GM04504 (cell line): ENCODE measurements at regions not wholly inside any gene's neighbourhood (a gene's known extent, or its start where the extent isn't known, plus 50 kb on each side); places are given as distances from the start of the nearest gene placed in this dataset.

Source experiments
- DNase-seq: peaks from one replicate; pipeline ENCODE4 v3.0.0-alpha.2; 2012; ENCODE audit warnings: low read depth

DNA sequence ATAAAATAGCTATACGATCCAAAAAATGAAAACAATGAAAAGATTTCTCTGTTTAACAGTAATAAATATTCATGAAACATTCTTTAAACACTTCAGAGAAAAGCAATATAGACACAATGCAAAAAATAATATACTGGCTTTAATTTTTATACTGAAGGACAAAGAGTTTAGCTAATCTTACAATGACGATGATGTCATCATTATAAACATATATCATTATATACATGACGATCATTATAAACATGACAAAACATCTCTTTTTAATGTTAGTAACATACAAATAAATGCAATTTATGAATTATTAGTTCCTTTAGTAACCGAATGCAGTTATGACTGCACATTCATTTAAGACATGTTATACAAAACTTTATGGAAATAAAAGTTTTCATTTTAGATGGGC lies 1434.6 kb downstream of the PCDH18 start:
- no peak for DNase-seq

DNA sequence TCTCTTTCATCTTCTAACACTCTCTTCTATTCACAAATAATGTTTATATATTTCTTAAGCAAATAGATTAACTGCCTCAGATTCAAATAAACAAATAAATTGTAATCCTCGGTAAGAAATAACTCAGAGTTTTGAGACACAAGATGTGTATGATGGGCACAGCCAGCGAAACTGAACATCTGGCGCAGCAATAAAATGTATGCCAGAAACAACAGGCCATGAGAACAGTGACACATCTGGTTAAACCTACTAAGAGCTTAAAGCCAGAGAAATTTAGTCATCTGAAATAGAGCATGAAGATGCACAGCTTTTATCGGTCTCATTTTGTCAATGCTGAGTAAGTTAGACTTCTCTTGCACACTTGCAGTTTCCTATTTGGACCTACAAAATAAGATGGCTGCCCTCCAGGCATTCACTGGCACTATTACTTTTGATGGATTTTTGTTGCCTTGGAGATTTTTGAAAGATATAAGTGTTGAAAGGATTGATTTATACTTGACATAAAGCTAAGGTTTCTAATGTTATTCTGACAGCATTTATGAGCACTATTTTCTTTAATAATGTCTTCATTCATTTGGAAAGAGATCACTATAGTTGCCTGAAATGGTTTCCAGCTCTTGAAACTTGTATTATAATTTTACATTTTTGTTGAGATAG lies 1444.0 kb downstream of the PCDH18 start:
- DNase-seq = no peak

GRCh38 chr4:136078976-136079375 lies 1453.3 kb downstream of the PCDH18 start:
- DNase-seq = no peak

GRCh38 chr4:136056748-136057147 lies 1475.5 kb downstream of the PCDH18 start:
- DNase-seq = no peak

DNA sequence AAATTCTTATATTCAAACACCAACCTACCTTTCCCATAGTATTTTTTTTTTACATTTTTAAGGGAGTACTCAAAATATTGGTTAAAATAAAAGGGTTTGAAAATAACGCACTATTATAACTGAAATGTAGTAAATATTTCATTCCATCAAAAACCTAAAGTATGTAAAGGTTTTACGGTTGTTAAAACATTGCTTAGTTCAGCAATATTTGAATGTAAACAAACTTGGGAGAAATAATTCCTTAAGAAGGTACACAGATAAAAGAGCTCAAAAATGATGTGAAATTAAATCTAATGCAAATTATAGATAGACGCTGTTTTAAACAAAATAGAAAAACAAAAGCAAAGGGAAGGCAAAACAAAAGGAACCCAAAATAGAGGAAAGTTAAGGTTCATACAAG lies 1476.9 kb downstream of the PCDH18 start:
- no peak for DNase-seq

DNA sequence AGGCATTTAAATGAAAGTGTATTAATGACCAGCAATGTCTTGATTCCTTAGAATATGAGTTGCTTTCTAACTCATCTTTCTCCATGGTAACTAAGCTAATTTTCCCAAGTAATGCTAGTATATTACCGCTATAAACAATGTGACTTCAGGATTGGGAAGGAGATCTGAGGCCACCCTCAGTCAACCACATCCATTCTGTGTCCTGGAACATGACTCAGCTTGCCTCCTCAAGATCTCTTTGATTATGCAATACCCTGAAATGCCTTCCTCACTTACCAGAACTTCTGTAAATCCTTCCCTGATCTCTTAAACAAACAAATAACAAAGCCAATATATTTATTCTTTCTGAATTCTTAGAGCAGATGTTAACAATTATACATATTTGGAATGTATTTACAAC lies 1495.5 kb downstream of the PCDH18 start:
- no peak for DNase-seq

GRCh38 chr4:136032391-136032790 lies 1499.9 kb downstream of the PCDH18 start:
- DNase-seq = no peak

- no peak for DNase-seq
Observed at GRCh38 chr4:136025540-136025939, 1506.8 kb downstream of the PCDH18 start.

DNA sequence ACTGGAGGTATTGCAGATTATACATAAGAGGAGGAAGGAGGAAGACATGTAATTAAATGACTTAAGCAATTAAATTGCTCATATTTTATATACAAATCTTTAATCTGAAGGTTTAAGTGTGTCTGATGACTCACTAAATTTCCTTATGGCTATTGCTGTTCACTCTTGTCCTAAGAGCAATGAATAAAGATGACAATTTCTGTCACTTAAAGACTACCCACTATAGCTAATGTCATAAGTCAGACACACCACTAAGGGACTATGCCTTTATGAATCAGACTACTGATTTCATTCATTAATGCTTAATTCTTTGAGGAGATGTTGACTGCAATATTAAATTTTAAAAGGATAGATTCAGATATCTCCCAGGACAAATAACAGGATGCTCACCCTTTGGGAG lies 1514.7 kb downstream of the PCDH18 start:
- no peak for DNase-seq

- DNase-seq = no peak
Observed at GRCh38 chr4:136012220-136012619, 1520.1 kb downstream of the PCDH18 start.

DNA sequence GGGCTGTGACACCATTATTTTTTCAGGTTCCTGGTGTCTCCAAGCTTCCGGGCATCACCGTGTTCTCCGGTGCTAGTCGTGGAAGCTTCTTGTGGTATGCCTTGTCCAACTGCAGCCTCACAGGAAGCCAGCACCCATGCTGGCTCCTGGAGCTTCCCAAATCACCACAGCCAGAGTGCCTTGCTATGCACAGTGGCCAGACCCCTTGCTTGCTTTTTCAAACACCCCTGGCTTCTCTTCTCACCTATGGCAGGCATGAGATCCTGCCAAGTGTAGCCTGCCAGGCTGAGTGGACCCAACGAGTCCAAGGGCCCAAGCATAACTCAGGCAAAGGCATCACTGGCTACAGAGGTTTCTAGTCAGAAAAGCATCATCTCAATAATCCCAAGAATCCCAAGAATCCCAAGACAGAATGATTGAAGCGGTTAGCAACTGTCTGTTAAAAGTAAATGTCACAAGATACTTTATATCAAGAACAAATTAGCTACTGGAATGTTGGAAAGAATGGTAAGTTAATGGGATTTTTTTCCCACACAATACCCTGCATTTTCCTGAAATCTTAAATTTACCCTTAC lies 1522.9 kb downstream of the PCDH18 start:
- no peak for DNase-seq

GRCh38 chr4:136007991-136008390 lies 1524.3 kb downstream of the PCDH18 start:
- DNase-seq = no peak

GRCh38 chr4:136002316-136002715 lies 1530.0 kb downstream of the PCDH18 start:
- no peak for DNase-seq

GRCh38 chr4:136001791-136002190 lies 1530.5 kb downstream of the PCDH18 start:
- no peak for DNase-seq

- DNase-seq = no peak
Observed at GRCh38 chr4:136000246-136000645, 1532.0 kb downstream of the PCDH18 start.

DNA sequence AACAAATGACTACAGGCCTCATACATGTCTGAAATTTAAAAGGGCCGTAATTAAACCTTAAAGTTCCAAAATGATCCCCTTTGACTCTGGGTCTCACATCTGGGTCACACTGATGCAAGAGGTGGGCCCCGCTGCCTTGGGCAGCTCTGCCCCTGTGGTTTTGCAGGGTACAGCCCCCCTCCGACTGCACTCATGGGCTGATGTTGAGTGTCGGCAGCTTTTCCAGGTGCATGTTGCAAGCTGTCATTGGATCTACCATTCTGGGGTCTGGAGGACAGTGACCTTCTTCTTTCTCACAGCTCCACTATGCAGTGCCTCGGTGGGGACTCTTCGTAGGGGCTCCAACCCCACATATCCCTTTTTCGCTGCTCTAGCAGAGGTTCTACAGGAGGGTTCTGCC lies 1537.9 kb downstream of the PCDH18 start:
- DNase-seq = no peak

DNA sequence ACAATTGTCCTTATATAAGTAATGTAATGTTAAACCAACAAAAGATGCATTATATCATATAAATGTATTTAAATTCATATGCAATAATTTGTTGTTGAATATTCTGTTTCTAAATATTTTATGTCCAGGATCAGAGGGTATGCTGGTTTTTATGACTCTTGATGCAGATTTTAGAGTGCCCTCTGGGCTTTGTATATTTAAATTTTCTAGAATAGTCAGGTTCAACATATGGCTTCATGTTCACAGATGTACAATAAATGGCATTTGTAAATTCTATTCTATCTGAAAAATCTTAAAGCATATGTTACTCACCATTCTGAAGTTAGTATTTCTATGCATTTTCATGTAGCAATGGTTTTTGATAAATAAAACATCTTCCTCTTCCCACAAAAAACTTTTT lies 1555.4 kb downstream of the PCDH18 start:
- no peak for DNase-seq

- DNase-seq = no peak
Observed at GRCh38 chr4:135966936-135967335, 1565.4 kb downstream of the PCDH18 start.

DNA sequence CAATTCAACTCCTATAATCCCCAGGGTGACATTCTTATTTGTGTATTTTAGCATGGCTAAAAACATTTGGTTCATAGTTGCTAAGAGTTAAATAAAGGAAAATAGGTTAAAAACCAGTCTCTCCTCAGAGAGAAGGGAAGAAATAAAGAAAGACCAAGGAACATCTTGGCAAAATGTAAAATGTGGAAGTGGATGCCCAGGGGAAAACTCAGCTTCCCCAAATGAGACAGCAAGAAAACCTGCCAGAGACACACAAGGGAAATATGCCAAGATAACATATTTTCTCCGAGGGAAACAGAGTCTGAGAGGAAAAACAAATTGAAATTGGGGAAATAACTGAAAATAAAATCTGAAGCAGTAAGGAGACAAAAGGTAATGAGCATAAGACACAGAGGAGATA lies 1569.3 kb downstream of the PCDH18 start:
- no peak for DNase-seq

DNA sequence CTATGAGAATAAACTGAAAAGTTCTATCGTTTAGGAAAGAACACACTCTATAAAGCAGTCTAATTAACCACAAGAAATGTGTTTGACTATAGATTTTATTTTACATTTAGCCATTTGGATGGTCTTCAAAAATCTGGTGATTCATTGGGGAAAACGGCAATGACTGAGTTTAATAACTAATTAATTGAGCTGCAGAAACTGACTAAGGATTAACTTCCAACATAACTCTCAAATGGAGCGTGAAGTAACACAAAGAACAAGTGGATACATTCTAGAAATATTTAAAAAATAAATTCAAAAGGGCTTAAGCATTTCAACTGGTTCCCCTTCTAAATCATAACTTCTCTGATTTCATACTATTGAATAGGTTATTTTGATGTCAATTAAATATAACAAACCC lies 1582.4 kb downstream of the PCDH18 start:
- no peak for DNase-seq

GRCh38 chr4:135948797-135949196 lies 1583.5 kb downstream of the PCDH18 start:
- no peak for DNase-seq

- no peak for DNase-seq
Observed at GRCh38 chr4:135941671-135942070, 1590.6 kb downstream of the PCDH18 start.

DNA sequence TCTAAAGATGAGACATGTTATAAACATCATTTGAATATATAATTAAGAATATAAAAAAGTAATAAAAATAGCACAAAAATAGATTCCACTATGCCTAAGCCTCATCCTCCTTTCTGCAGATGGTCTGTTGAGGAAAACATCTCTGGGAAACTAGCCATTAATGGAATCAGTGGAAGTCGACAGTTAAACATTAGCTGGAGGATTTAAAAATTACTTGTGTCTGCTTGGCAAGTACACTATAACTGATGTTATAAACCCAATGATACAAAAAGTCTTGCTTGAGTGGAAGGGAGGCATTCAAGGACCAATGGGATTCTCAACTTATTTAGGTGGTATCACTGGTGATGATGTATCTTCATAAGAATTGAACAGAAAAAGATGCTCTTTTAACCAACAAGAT lies 1598.3 kb downstream of the PCDH18 start:
- DNase-seq = no peak

DNA sequence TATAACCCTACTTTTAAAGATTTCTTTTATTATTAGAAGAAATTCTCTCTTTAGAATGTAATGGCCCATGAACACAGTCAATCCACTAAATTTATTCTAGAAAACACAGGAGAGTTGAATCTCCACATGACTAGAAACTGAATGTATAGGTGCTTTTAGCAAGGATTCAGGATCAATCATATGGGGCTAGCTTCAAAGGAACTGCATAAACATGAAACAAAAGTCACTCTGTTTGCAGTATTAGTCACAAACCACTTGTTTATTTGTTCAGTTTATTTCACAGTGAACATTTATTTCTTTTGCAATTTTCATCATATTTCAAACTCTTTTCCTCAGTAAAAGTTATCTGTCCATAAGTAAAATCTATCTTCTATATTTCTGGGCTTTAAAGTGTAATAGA lies 1604.6 kb downstream of the PCDH18 start:
- DNase-seq = no peak
